GM12875 (cell line): ENCODE measurements at regions not wholly inside any gene's neighbourhood (a gene's known extent, or its start where the extent isn't known, plus 50 kb on each side); places are given as distances from the start of the nearest gene placed in this dataset.

Experiments used
- H3K4me3 ChIP-seq: one replicate; pipeline ENCODE4 v1.5.1; 2011; ENCODE audit warnings: low read depth, low read length, control low read depth
- CTCF ChIP-seq: IDR thresholded peaks from 2 replicates; pipeline ENCODE4 v1.5.1; 2011; ENCODE audit warnings: low read depth, mild to moderate bottlenecking, control low read depth, inconsistent platforms, low read length, moderate library complexity, borderline replicate concordance; ENCODE audit not compliant: insufficient read depth

GRCh38 chr11:135061166-135061565, 649.1 kb upstream of the B3GAT1 start:
- TF ChIP-seq CTCF, result no peak
- no peak overlapping the region for H3K4me3 ChIP-seq

GRCh38 chr11:135046986-135047385, 634.9 kb upstream of the B3GAT1 start:
- no peak overlapping the region for H3K4me3 ChIP-seq
- no peak for TF ChIP-seq CTCF

- TF ChIP-seq CTCF, result no peak
- no peak overlapping the region for H3K4me3 ChIP-seq
Measured at GRCh38 chr11:135046556-135046955, 634.5 kb upstream of the B3GAT1 start.

- TF ChIP-seq CTCF, result no peak
- no peak overlapping the region for H3K4me3 ChIP-seq
Measured at GRCh38 chr11:135043434-135043833, 631.4 kb upstream of the B3GAT1 start.

GRCh38 chr11:135037828-135038227, 625.8 kb upstream of the B3GAT1 start:
- no peak overlapping the region for H3K4me3 ChIP-seq
- TF ChIP-seq CTCF, result no peak

GRCh38 chr11:135036488-135037297, 624.7 kb upstream of the B3GAT1 start:
- H3K4me3 ChIP-seq, result no peak overlapping the region
- TF ChIP-seq CTCF, result no peak

GRCh38 chr11:135035282-135035681, 623.2 kb upstream of the B3GAT1 start:
- no peak overlapping the region for H3K4me3 ChIP-seq
- no peak for TF ChIP-seq CTCF
